ENCODE measurements at regions not wholly inside any gene's neighbourhood (a gene's known extent, or its start where the extent isn't known, plus 50 kb on each side); places are given as distances from the start of the nearest gene placed in this dataset.

GRCh38 chr11:71325418-71326327 lies 73.3 kb upstream of the SHANK2 start:
- no peak for DNase-seq (ENCODE audit: low spot score)
- Histone ChIP-seq H3K4me3 (ENCODE audit: low read depth, low read length, poor library complexity, severe bottlenecking) (no peak overlapping the region), H3K27me3 (replicated peaks; ENCODE audit: insufficient read depth, low read depth, low read length, poor library complexity) (no peaks in the 10 kb centered on the region), H3K36me3 (ENCODE audit: insufficient read depth, low read length, poor library complexity, severe bottlenecking) (no peaks in the 10 kb centered on the region), H3K4me1 (ENCODE audit: insufficient read depth, low read length, poor library complexity, severe bottlenecking) (no peaks in the 10 kb centered on the region), H3K9me3 (ENCODE audit: low read depth, low read length, poor library complexity, severe bottlenecking) (no peaks in the 10 kb centered on the region), H3K27ac (ENCODE audit: low read depth, low read length, poor library complexity, severe bottlenecking) (no peak overlapping the region)
- ChIA-PET POLR2A (ENCODE audit: low non-redundant PET) (no interaction called here), CTCF (no interaction called here)
- intact Hi-C loops (cut with micrococcal nuclease; ENCODE audit: unreplicated experiment), result no loop called here
- no TSS peak for BruUV-seq (replicated peaks)
- TF ChIP-seq EZH2 (IDR thresholded peaks at IDR 0.05; ENCODE audit: borderline replicate concordance, low read depth, low read length, poor library complexity, severe bottlenecking) (no peak), CTCF (conservative IDR thresholded peaks at IDR 0.05; ENCODE audit: low read depth, low read length) (no peak)

- no peak for DNase-seq (ENCODE audit: low spot score)
- Histone ChIP-seq H3K36me3 (ENCODE audit: insufficient read depth, low read length, poor library complexity, severe bottlenecking) (no peaks in the 10 kb centered on the region), H3K4me1 (ENCODE audit: insufficient read depth, low read length, poor library complexity, severe bottlenecking) (no peaks in the 10 kb centered on the region), H3K27me3 (replicated peaks; ENCODE audit: insufficient read depth, low read depth, low read length, poor library complexity) (no peaks in the 10 kb centered on the region), H3K9me3 (ENCODE audit: low read depth, low read length, poor library complexity, severe bottlenecking) (no peaks in the 10 kb centered on the region), H3K4me3 (ENCODE audit: low read depth, low read length, poor library complexity, severe bottlenecking) (no peak overlapping the region), H3K27ac (ENCODE audit: low read depth, low read length, poor library complexity, severe bottlenecking) (no peak overlapping the region)
- BruUV-seq (replicated peaks), result no TSS peak
- TF ChIP-seq CTCF (conservative IDR thresholded peaks at IDR 0.05; ENCODE audit: low read depth, low read length) (no peak), EZH2 (IDR thresholded peaks at IDR 0.05; ENCODE audit: borderline replicate concordance, low read depth, low read length, poor library complexity, severe bottlenecking) (no peak)
- ChIA-PET POLR2A (ENCODE audit: low non-redundant PET) (no interaction called here), CTCF (no interaction called here)
- intact Hi-C loops (cut with micrococcal nuclease; ENCODE audit: unreplicated experiment), result no loop called here
Observed at GRCh38 chr11:71324788-71325417, 72.5 kb upstream of the SHANK2 start.

- H3K4me3 ChIP-seq (ENCODE audit: low read depth, low read length, poor library complexity, severe bottlenecking), result no peak overlapping the region
- no peaks in the 10 kb centered on the region for H3K27me3 ChIP-seq (replicated peaks; ENCODE audit: insufficient read depth, low read depth, low read length, poor library complexity)
- ChIA-PET POLR2A (ENCODE audit: low non-redundant PET) (no interaction called here), CTCF (no interaction called here)
- intact Hi-C loops (cut with micrococcal nuclease; ENCODE audit: unreplicated experiment), result no loop called here
- BruUV-seq (replicated peaks), result no TSS peak
- no peaks in the 10 kb centered on the region for H3K9me3 ChIP-seq (ENCODE audit: low read depth, low read length, poor library complexity, severe bottlenecking)
- no peak for TF ChIP-seq CTCF (conservative IDR thresholded peaks at IDR 0.05; ENCODE audit: low read depth, low read length)
- TF ChIP-seq EZH2 (IDR thresholded peaks at IDR 0.05; ENCODE audit: borderline replicate concordance, low read depth, low read length, poor library complexity, severe bottlenecking), result no peak
- no peaks in the 10 kb centered on the region for H3K36me3 ChIP-seq (ENCODE audit: insufficient read depth, low read length, poor library complexity, severe bottlenecking)
- DNase-seq (ENCODE audit: low spot score), result no peak
- H3K4me1 ChIP-seq (ENCODE audit: insufficient read depth, low read length, poor library complexity, severe bottlenecking), result no peaks in the 10 kb centered on the region
- H3K27ac ChIP-seq (ENCODE audit: low read depth, low read length, poor library complexity, severe bottlenecking), result no peak overlapping the region
Observed at GRCh38 chr11:71323876-71324526, 71.6 kb upstream of the SHANK2 start.

Data from A673 (cell line).